IMR-90 (cell line): ENCODE measurements at regions not wholly inside any gene's neighbourhood (a gene's known extent, or its start where the extent isn't known, plus 50 kb on each side); places are given as distances from the start of the nearest gene placed in this dataset.

Experiments
- ATAC-seq: fragments of 200-7000 bp; cut with Tn5 transposase; 2 replicates; pipeline ENCODE4 v1.9.1; 2020; ENCODE audit warnings: low read depth, mild to moderate bottlenecking, moderate library complexity
- BruUV-seq: library from RNA; stranded (reverse); fragments of 400-500 nt; replicated peaks from 2 replicates; lab custom pipeline; 2021; lab: Mats Ljungman, UMichigan
- CTCF ChIA-PET: fragments of 300-600 bp; formaldehyde crosslinking; extraction: SDS; loops from one replicate; lab custom pipeline; 2021; ENCODE audit warnings: antibody characterized with exemption; lab: Yijun Ruan, JAX
- POLR2A ChIA-PET: fragments of 300-600 bp; sonication (Branson Sonifier 250); formaldehyde crosslinking; loops from one replicate; lab custom pipeline; 2022; ENCODE audit warnings: antibody characterized with exemption; ENCODE audit not compliant: unreplicated experiment; lab: Charles Lee
- DNase-seq: peaks from one replicate; pipeline ENCODE4 v3.0.0; 2013
- H2AFZ ChIP-seq: replicated peaks from 2 replicates; pipeline ENCODE3; 2013; ENCODE audit warnings: low read length, mild to moderate bottlenecking; ENCODE audit not compliant: poor library complexity
- H2AK5ac ChIP-seq: 2 replicates; pipeline ENCODE4 v1.6.1; 2013; ENCODE audit warnings: low read depth, low read length, inconsistent platforms
- H2AK9ac ChIP-seq: replicated peaks from 2 replicates; pipeline ENCODE3; 2013; ENCODE audit warnings: mild to moderate bottlenecking, low read depth, low read length, moderate library complexity; ENCODE audit not compliant: poor library complexity
- H2BK120ac ChIP-seq: 2 replicates; pipeline ENCODE4 v1.6.1; 2013; ENCODE audit warnings: low read depth, low read length, inconsistent platforms
- H2BK15ac ChIP-seq: 3 replicates; pipeline ENCODE4 v1.6.1; 2013; ENCODE audit warnings: low read depth, low read length, inconsistent platforms
- H2BK20ac ChIP-seq: 2 replicates; pipeline ENCODE4 v1.6.1; 2013; ENCODE audit warnings: low read depth, mild to moderate bottlenecking, inconsistent platforms, low read length, moderate library complexity
- H2BK5ac ChIP-seq: 2 replicates; pipeline ENCODE4 v1.6.1; 2013; ENCODE audit warnings: mild to moderate bottlenecking, low read depth, low read length, inconsistent platforms; ENCODE audit not compliant: poor library complexity, severe bottlenecking
- H3K14ac ChIP-seq: replicated peaks from 2 replicates; pipeline ENCODE4 v1.6.1; 2013; ENCODE audit warnings: low read depth, low read length, inconsistent platforms
- H3K18ac ChIP-seq: 2 replicates; pipeline ENCODE4 v1.6.1; 2013; ENCODE audit warnings: low read depth, low read length, control low read depth
- H3K23ac ChIP-seq: 2 replicates; pipeline ENCODE4 v1.6.1; 2013; ENCODE audit warnings: low read depth, low read length, inconsistent platforms
- H3K27ac ChIP-seq: 2 replicates; pipeline ENCODE4 v1.5.1; 2013; ENCODE audit warnings: mild to moderate bottlenecking, control low read depth, low read length; ENCODE audit not compliant: insufficient read depth
- H3K27me3 ChIP-seq: 2 replicates; pipeline ENCODE4 v1.6.1; 2013; ENCODE audit warnings: low read length; ENCODE audit not compliant: control insufficient read depth, insufficient read depth
- H3K36me3 ChIP-seq: 2 replicates; pipeline ENCODE4 v1.6.1; 2013; ENCODE audit warnings: low read length, mixed read lengths; ENCODE audit not compliant: control insufficient read depth, insufficient read depth
- H3K4ac ChIP-seq: 2 replicates; pipeline ENCODE4 v1.6.1; 2013; ENCODE audit warnings: low read depth, low read length, inconsistent platforms
- H3K4me1 ChIP-seq: 2 replicates; pipeline ENCODE4 v1.6.1; 2013; ENCODE audit warnings: low read length, mixed read lengths; ENCODE audit not compliant: control insufficient read depth, insufficient read depth
- H3K4me2 ChIP-seq: 2 replicates; pipeline ENCODE4 v1.6.1; 2013; ENCODE audit warnings: low read depth, mild to moderate bottlenecking, control low read depth, low read length, moderate library complexity
- H3K4me3 ChIP-seq: 2 replicates; pipeline ENCODE4 v1.5.1; 2013; ENCODE audit warnings: low read depth, mild to moderate bottlenecking, control low read depth, low read length, moderate library complexity; ENCODE audit not compliant: insufficient read depth
- H3K56ac ChIP-seq: 2 replicates; pipeline ENCODE4 v1.6.1; 2013; ENCODE audit warnings: low read length, inconsistent platforms; ENCODE audit not compliant: insufficient read depth; ENCODE audit errors: extremely low read depth
- H3K79me1 ChIP-seq, 2 experiments: 2 replicates each; pipeline ENCODE4 v1.6.1; 2013; ENCODE audit warnings: low read length in 2 of 2, inconsistent platforms in 1 of 2, low read depth in 1 of 2
- H3K9ac ChIP-seq: 2 replicates; pipeline ENCODE4 v1.6.1; 2013; ENCODE audit warnings: low read depth, low read length, control low read depth
- H3K9me1 ChIP-seq: 2 replicates; pipeline ENCODE4 v1.6.1; 2013; ENCODE audit warnings: low read length, inconsistent platforms; ENCODE audit not compliant: insufficient read depth
- H3K9me3 ChIP-seq: 2 replicates; pipeline ENCODE4 v1.6.1; 2013; ENCODE audit warnings: low read length; ENCODE audit not compliant: control insufficient read depth, insufficient read depth
- H4K20me1 ChIP-seq: 2 replicates; pipeline ENCODE4 v1.6.1; 2013; ENCODE audit warnings: low read length, inconsistent platforms; ENCODE audit not compliant: insufficient read depth
- H4K5ac ChIP-seq: 2 replicates; pipeline ENCODE4 v1.6.1; 2013; ENCODE audit warnings: mild to moderate bottlenecking, low read depth, low read length, control low read depth
- H4K8ac ChIP-seq, 2 experiments: 2 replicates each; pipeline ENCODE4 v1.6.1; 2013; ENCODE audit warnings: low read depth in 2 of 2, low read length in 2 of 2, control low read depth in 1 of 2, inconsistent platforms in 1 of 2
- H4K91ac ChIP-seq: 2 replicates; pipeline ENCODE4 v1.6.1; 2013; ENCODE audit warnings: low read depth, low read length, inconsistent platforms; ENCODE audit not compliant: insufficient read depth
- BHLHE40 ChIP-seq: fragments of 150-350 bp; IDR thresholded peaks from 2 replicates; pipeline ENCODE4 v1.6.1; 2016; ENCODE audit warnings: mild to moderate bottlenecking, low read depth, low read length
- CEBPB ChIP-seq: IDR thresholded peaks from 2 replicates; pipeline ENCODE4 v1.6.1; 2012; ENCODE audit warnings: low read depth, low read length, improper control_type of control experiment
- CHD1 ChIP-seq: IDR thresholded peaks from 2 replicates; pipeline ENCODE4 v1.6.1; 2012; ENCODE audit warnings: low read depth, low read length, improper control_type of control experiment
- FOS ChIP-seq: fragments of 150-350 bp; IDR thresholded peaks from 2 replicates; pipeline ENCODE4 v1.6.1; 2016; ENCODE audit warnings: low read depth, low read length
- MAFK ChIP-seq: IDR thresholded peaks from 2 replicates; pipeline ENCODE4 v1.6.1; 2012; ENCODE audit warnings: low read depth, low read length, improper control_type of control experiment
- MAZ ChIP-seq: IDR thresholded peaks from 2 replicates; pipeline ENCODE4 v1.6.1; 2012; ENCODE audit warnings: low read depth, mild to moderate bottlenecking, low read length, improper control_type of control experiment, moderate library complexity, borderline replicate concordance
- NFE2L2 ChIP-seq: fragments of 150-350 bp; IDR thresholded peaks from 2 replicates; pipeline ENCODE4 v1.6.1; 2016; ENCODE audit warnings: low read depth, mild to moderate bottlenecking, low read length
- POLR2A ChIP-seq: IDR thresholded peaks from 2 replicates; pipeline ENCODE4 v1.6.1; 2012; ENCODE audit warnings: mild to moderate bottlenecking, low read depth, low read length
- RAD21 ChIP-seq: IDR thresholded peaks from 2 replicates; pipeline ENCODE4 v1.6.1; 2012; ENCODE audit warnings: low read length, improper control_type of control experiment
- RCOR1 ChIP-seq: IDR thresholded peaks from 2 replicates; pipeline ENCODE4 v1.6.1; 2012; ENCODE audit warnings: mild to moderate bottlenecking, low read length, improper control_type of control experiment; ENCODE audit not compliant: insufficient replicate concordance
- RFX5 ChIP-seq: IDR thresholded peaks from 2 replicates; pipeline ENCODE4 v1.8.0; 2012; ENCODE audit warnings: low read depth, mild to moderate bottlenecking, low read length, moderate library complexity
- SMC3 ChIP-seq: fragments of 150-350 bp; IDR thresholded peaks from 2 replicates; pipeline ENCODE4 v1.6.1; 2016; ENCODE audit warnings: low read depth, mild to moderate bottlenecking, antibody characterized with exemption, low read length, moderate library complexity
- WGBS, 2 experiments: methylation state at CpG; one replicate each; pipeline versions ENCODE4 v1.1.5 to v1.1.7; 2013; ENCODE audit warnings: missing lambda C conversion rate in 2 of 2; ENCODE audit not compliant: insufficient read length in 1 of 2; ENCODE audit errors: extremely low coverage in 2 of 2; 5-methylcytosine and 5-hydroxymethylcytosine counted together
- dilution Hi-C: fragments of 300-500 bp; cut with HindIII; formaldehyde crosslinking; loops from one replicate; pipeline ENCODE4 v1.14.3; 2018; ENCODE audit warnings: low sequenced_read_pairs; ENCODE audit not compliant: unreplicated experiment
- in situ Hi-C: fragments of 300-500 bp; cut with MboI; formaldehyde crosslinking; loops from 3 replicates; pipeline ENCODE4 v1.14.3; 2019; ENCODE audit warnings: low sequenced_read_pairs, inconsistent platforms, mixed read lengths
- intact Hi-C: fragments of 100-400 bp; cut with micrococcal nuclease; formaldehyde crosslinking; loops from 2 replicates; pipeline ENCODE4 v1.10.0; 2022
- TF ChIP-seq, protein P1 (sequence below): conservative IDR thresholded peaks from 2 replicates; pipeline ENCODE4 v1.5.1; 2012; ENCODE audit warnings: mild to moderate bottlenecking, low read depth, low read length, improper control_type of control experiment
- TF ChIP-seq, protein P2 (sequence below): fragments of 150-350 bp; IDR thresholded peaks from 2 replicates; pipeline ENCODE4 v1.6.1; 2017; ENCODE audit warnings: mild to moderate bottlenecking, antibody characterized with exemption, low read length, low read depth
- TF ChIP-seq, protein P3 (sequence below): fragments of 150-350 bp; IDR thresholded peaks from 2 replicates; pipeline ENCODE4 v1.6.1; 2016; ENCODE audit warnings: low read depth, mild to moderate bottlenecking, low read length, moderate library complexity, borderline replicate concordance

DNA sequence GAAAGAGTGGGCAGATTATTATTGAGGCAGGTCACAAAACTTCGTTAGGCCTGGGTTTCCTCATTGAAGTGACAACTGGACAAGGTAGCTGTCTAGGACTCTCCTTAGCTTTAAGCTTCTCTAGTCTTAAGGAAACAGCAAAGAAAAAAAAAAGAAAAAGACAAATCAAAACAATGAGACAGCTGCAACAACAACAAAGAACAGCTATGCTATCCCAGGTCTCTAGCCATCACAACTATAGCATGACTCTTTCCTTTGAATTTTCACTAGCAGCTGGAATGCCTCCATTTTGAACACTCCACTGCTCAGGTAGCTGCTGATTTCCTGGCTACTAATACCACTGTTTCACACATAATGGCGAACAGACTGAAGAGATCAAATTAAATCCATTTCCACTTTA, 302.4 kb upstream of the SORL1-AS1 start:
- H3K4ac ChIP-seq, result no peak overlapping the region
- no peak overlapping the region for H4K5ac ChIP-seq
- H4K8ac ChIP-seq, result no peak overlapping the region
- H2BK5ac ChIP-seq, result no peak overlapping the region
- POLR2A ChIA-PET, result no interaction called here
- H2BK20ac ChIP-seq, result no peak overlapping the region
- intact Hi-C loops (loop anchor here (10.0 kb wide), 1 partner anchor 90 kb away; no protein-coding TSS in a partner anchor), in situ Hi-C loops (no loop called here), dilution Hi-C loops (no loop called here)
- H2AFZ ChIP-seq, result no peak overlapping the region
- no peak overlapping the region for H3K18ac ChIP-seq
- TF ChIP-seq RCOR1, result no peak
- no peak for TF ChIP-seq FOS
- no peak for TF ChIP-seq POLR2A
- TF ChIP-seq NFE2L2, result no peak
- TF ChIP-seq, protein P1, sequence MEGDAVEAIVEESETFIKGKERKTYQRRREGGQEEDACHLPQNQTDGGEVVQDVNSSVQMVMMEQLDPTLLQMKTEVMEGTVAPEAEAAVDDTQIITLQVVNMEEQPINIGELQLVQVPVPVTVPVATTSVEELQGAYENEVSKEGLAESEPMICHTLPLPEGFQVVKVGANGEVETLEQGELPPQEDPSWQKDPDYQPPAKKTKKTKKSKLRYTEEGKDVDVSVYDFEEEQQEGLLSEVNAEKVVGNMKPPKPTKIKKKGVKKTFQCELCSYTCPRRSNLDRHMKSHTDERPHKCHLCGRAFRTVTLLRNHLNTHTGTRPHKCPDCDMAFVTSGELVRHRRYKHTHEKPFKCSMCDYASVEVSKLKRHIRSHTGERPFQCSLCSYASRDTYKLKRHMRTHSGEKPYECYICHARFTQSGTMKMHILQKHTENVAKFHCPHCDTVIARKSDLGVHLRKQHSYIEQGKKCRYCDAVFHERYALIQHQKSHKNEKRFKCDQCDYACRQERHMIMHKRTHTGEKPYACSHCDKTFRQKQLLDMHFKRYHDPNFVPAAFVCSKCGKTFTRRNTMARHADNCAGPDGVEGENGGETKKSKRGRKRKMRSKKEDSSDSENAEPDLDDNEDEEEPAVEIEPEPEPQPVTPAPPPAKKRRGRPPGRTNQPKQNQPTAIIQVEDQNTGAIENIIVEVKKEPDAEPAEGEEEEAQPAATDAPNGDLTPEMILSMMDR, result no peak
- TF ChIP-seq CEBPB, result no peak
- no peak for TF ChIP-seq SMC3
- TF ChIP-seq MAZ, result no peak
- TF ChIP-seq CHD1, result no peak
- TF ChIP-seq RAD21, result no peak
- no peak for TF ChIP-seq MAFK
- TF ChIP-seq, protein P2, sequence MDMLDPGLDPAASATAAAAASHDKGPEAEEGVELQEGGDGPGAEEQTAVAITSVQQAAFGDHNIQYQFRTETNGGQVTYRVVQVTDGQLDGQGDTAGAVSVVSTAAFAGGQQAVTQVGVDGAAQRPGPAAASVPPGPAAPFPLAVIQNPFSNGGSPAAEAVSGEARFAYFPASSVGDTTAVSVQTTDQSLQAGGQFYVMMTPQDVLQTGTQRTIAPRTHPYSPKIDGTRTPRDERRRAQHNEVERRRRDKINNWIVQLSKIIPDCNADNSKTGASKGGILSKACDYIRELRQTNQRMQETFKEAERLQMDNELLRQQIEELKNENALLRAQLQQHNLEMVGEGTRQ, result no peak
- no peak for TF ChIP-seq RFX5
- TF ChIP-seq, protein P3, sequence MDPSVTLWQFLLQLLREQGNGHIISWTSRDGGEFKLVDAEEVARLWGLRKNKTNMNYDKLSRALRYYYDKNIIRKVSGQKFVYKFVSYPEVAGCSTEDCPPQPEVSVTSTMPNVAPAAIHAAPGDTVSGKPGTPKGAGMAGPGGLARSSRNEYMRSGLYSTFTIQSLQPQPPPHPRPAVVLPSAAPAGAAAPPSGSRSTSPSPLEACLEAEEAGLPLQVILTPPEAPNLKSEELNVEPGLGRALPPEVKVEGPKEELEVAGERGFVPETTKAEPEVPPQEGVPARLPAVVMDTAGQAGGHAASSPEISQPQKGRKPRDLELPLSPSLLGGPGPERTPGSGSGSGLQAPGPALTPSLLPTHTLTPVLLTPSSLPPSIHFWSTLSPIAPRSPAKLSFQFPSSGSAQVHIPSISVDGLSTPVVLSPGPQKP, result no peak
- TF ChIP-seq BHLHE40, result no peak
- no peak overlapping the region for H2AK5ac ChIP-seq
- no peak overlapping the region for H2AK9ac ChIP-seq
- H3K4me3 ChIP-seq, result no peak overlapping the region
- no peak overlapping the region for H3K9ac ChIP-seq
- no peak overlapping the region for H3K23ac ChIP-seq
- no peak overlapping the region for H4K91ac ChIP-seq
- ATAC-seq (no peak), DNase-seq (no peak)
- CTCF ChIA-PET, result interaction anchor here (0.8 kb wide), 1 partner anchor 9 kb away, joined by 3 read pairs; no protein-coding TSS in a partner anchor
- H3K4me1 ChIP-seq, result peaks cover 2% of the 10 kb centered on the region; the same call in 1 of the 2 replicates
- H2BK120ac ChIP-seq, result no peak overlapping the region
- no peak overlapping the region for H3K14ac ChIP-seq
- BruUV-seq, result no TSS peak
- no peaks in the 10 kb centered on the region for H3K9me3 ChIP-seq
- H3K79me1 ChIP-seq, result no peaks in the 10 kb centered on the region
- no peaks in the 10 kb centered on the region for H3K9me1 ChIP-seq
- no peaks in the 10 kb centered on the region for H3K36me3 ChIP-seq
- peaks cover 2% of the 10 kb centered on the region; the same call in 1 of the 2 replicates for H3K27me3 ChIP-seq
- no peak overlapping the region for H3K56ac ChIP-seq
- no CpG with 5 or more reads among the region's 2 CpGs for WGBS, 2 experiments
- H4K20me1 ChIP-seq, result no peaks in the 10 kb centered on the region
- H3K4me2 ChIP-seq, result no peak overlapping the region
- H2BK15ac ChIP-seq, result no peak overlapping the region
- H3K27ac ChIP-seq, result no peak overlapping the region
